ENCODE measurements at regions not wholly inside any gene's neighbourhood (a gene's known extent, or its start where the extent isn't known, plus 50 kb on each side); places are given as distances from the start of the nearest gene placed in this dataset.

GRCh38 chr13:80239116-80239515, 101.8 kb downstream of the SPRY2 start:
- TF ChIP-seq SUZ12 (IDR thresholded peaks at IDR 0.05) (no peak), FOXK2 (IDR thresholded peaks at IDR 0.05) (no peak), ZNF384 (IDR thresholded peaks at IDR 0.05) (no peak), SP1 (IDR thresholded peaks at IDR 0.05) (no peak), LEF1 (IDR thresholded peaks at IDR 0.05; ENCODE audit: borderline replicate concordance) (no peak), FOXA1 (IDR thresholded peaks at IDR 0.05) (no peak), HDGF (IDR thresholded peaks at IDR 0.05; ENCODE audit: borderline replicate concordance) (no peak), ARNT (IDR thresholded peaks at IDR 0.05) (no peak)
- TF ChIP-seq, protein P1, sequence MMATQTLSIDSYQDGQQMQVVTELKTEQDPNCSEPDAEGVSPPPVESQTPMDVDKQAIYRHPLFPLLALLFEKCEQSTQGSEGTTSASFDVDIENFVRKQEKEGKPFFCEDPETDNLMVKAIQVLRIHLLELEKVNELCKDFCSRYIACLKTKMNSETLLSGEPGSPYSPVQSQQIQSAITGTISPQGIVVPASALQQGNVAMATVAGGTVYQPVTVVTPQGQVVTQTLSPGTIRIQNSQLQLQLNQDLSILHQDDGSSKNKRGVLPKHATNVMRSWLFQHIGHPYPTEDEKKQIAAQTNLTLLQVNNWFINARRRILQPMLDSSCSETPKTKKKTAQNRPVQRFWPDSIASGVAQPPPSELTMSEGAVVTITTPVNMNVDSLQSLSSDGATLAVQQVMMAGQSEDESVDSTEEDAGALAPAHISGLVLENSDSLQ (IDR thresholded peaks at IDR 0.05) = no peak
